Naive thymus-derived CD4-positive, alpha-beta T cell (primary cell): ENCODE measurements at regions not wholly inside any gene's neighbourhood (a gene's known extent, or its start where the extent isn't known, plus 50 kb on each side); places are given as distances from the start of the nearest gene placed in this dataset.

Experiments used
- ATAC-seq: fragments of 150-1000 bp; cut with Tn5 transposase; 2 replicates; pipeline ENCODE4 v1.10.0; 2021; ENCODE audit warnings: mild to moderate bottlenecking, moderate library complexity
- CTCF ChIA-PET: fragments of 350-600 bp; sonication (Branson Sonifier 250); formaldehyde crosslinking; loops from one replicate; lab custom pipeline; 2021; ENCODE audit warnings: antibody characterized with exemption; lab: Charles Lee
- POLR2A ChIA-PET: fragments of 350-600 bp; sonication (Branson Sonifier 250); formaldehyde crosslinking; loops from one replicate; lab custom pipeline; 2021; ENCODE audit warnings: antibody characterized with exemption, inconsistent platforms; lab: Charles Lee
- DNase-seq, 9 donors: peaks; one replicate each; pipeline versions ENCODE4 v3.0.0 to v3.0.0-alpha.2; 2020 to 2022; ENCODE audit warnings: mixed read lengths in 1 of 9
- H3K27ac ChIP-seq: one replicate; pipeline ENCODE4 v1.7.0; 2013; ENCODE audit warnings: mild to moderate bottlenecking, low read depth, low read length, moderate library complexity
- H3K27me3 ChIP-seq, 2 donors: one replicate each; pipeline ENCODE4 v1.7.0; 2013; ENCODE audit warnings: low read length in 2 of 2, mild to moderate bottlenecking in 2 of 2, moderate library complexity in 2 of 2; ENCODE audit not compliant: control insufficient read depth in 2 of 2, insufficient read depth in 2 of 2
- H3K36me3 ChIP-seq, 3 experiments: 1 replicate in 2 of 3; 2 replicates in 1 of 3; pipeline ENCODE4 v1.7.0; 2013; ENCODE audit warnings: low read length in 3 of 3, mild to moderate bottlenecking in 3 of 3, moderate library complexity in 1 of 3; ENCODE audit not compliant: insufficient read depth in 3 of 3, control insufficient read depth in 2 of 3
- H3K4me1 ChIP-seq, 2 donors: one replicate each; pipeline ENCODE4 v1.7.0; 2013; ENCODE audit warnings: low read length in 2 of 2, mild to moderate bottlenecking in 2 of 2, moderate library complexity in 1 of 2; ENCODE audit not compliant: control insufficient read depth in 2 of 2, insufficient read depth in 2 of 2
- H3K4me3 ChIP-seq: 2 replicates; pipeline ENCODE4 v1.7.0; 2013; ENCODE audit warnings: mild to moderate bottlenecking, low read length
- H3K9me3 ChIP-seq, 3 experiments: 1 replicate in 2 of 3; 2 replicates in 1 of 3; pipeline ENCODE4 v1.7.0; 2013; ENCODE audit warnings: low read length in 3 of 3; ENCODE audit not compliant: control insufficient read depth in 2 of 3
- H3K27ac Mint-ChIP-seq, 9 donors: one replicate each; pipeline ENCODE4 v1.8.0; 2020 to 2022; ENCODE audit warnings: mixed read lengths in 9 of 9, mild to moderate bottlenecking in 8 of 9, moderate library complexity in 5 of 9, inconsistent platforms in 2 of 9
- H3K27me3 Mint-ChIP-seq, 5 donors: one replicate each; pipeline ENCODE4 v1.8.0; 2021 to 2022; ENCODE audit warnings: mixed read lengths in 5 of 5, mild to moderate bottlenecking in 1 of 5
- H3K36me3 Mint-ChIP-seq, 5 donors: one replicate each; pipeline ENCODE4 v1.8.0; 2020 to 2022; ENCODE audit warnings: mixed read lengths in 5 of 5, mild to moderate bottlenecking in 3 of 5, inconsistent platforms in 1 of 5
- H3K4me1 Mint-ChIP-seq, 7 donors: one replicate each; pipeline ENCODE4 v1.8.0; 2020 to 2022; ENCODE audit warnings: mixed read lengths in 7 of 7, mild to moderate bottlenecking in 3 of 7, inconsistent platforms in 1 of 7
- H3K4me3 Mint-ChIP-seq, 10 donors: one replicate each; pipeline ENCODE4 v1.8.0; 2020 to 2022; ENCODE audit warnings: mild to moderate bottlenecking in 10 of 10, mixed read lengths in 10 of 10, moderate library complexity in 6 of 10, inconsistent platforms in 2 of 10
- H3K9me3 Mint-ChIP-seq, 11 donors: one replicate each; pipeline ENCODE4 v1.8.0; 2020 to 2022; ENCODE audit warnings: mixed read lengths in 11 of 11, mild to moderate bottlenecking in 4 of 11, inconsistent platforms in 1 of 11, moderate library complexity in 1 of 11
- intact Hi-C, 2 donors: fragments of 100-400 bp; cut with micrococcal nuclease; formaldehyde crosslinking; loops; one replicate each; pipeline ENCODE4 v1.15.1; 2023

DNA sequence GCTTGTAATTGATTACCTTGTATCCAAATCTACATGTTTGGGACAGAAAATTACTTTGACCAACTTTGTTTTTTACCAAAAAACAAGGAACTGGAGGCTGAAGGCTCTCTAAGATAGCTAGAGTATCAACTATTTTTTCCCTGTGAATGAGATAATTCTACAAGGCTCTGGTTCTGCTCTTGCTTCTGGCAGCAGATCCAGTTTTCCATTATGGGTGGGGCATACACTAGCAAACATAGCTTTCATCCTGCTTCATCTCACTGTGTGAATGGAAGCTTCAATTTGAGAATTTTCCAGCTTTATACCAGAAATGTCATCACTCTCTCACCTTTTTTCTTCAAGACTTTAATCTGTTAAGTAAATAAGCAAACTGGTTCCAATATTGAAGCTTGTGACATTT is 249.7 kb downstream of the RPRM start:
- ATAC-seq (no peak), DNase-seq (no peak)
- Mint-ChIP-seq H3K27me3 (no peaks in the 10 kb centered on the region), H3K27ac (no peak overlapping the region), H3K4me3 (no peak overlapping the region), H3K36me3 (no peaks in the 10 kb centered on the region), H3K9me3 (peaks cover 2 to 22% (median 6%) of the 10 kb centered on the region in 11 donors), H3K4me1 (no peaks in the 10 kb centered on the region)
- Histone ChIP-seq H3K36me3 (no peaks in the 10 kb centered on the region), H3K27ac (no peak overlapping the region), H3K27me3 (no peaks in the 10 kb centered on the region), H3K4me3 (no peak overlapping the region), H3K4me1 (no peaks in the 10 kb centered on the region), H3K9me3 (no peaks in the 10 kb centered on the region)
- ChIA-PET POLR2A (no interaction called here), CTCF (no interaction called here)
- intact Hi-C loops = no loop called here

- Histone ChIP-seq H3K4me3 (no peak overlapping the region), H3K36me3 (no peaks in the 10 kb centered on the region), H3K4me1 (no peaks in the 10 kb centered on the region), H3K27me3 (no peaks in the 10 kb centered on the region), H3K9me3 (no peaks in the 10 kb centered on the region), H3K27ac (no peak overlapping the region)
- Mint-ChIP-seq H3K36me3 (no peaks in the 10 kb centered on the region), H3K9me3 (peaks cover 2 to 23% (median 7%) of the 10 kb centered on the region in 11 donors), H3K27ac (no peak overlapping the region), H3K27me3 (no peaks in the 10 kb centered on the region), H3K4me3 (no peak overlapping the region), H3K4me1 (no peaks in the 10 kb centered on the region)
- ChIA-PET CTCF (no interaction called here), POLR2A (no interaction called here)
- ATAC-seq (no peak), DNase-seq (no peak)
- intact Hi-C loops = no loop called here
Measured at GRCh38 chr2:153227981-153228380, 250.6 kb downstream of the RPRM start.

DNA sequence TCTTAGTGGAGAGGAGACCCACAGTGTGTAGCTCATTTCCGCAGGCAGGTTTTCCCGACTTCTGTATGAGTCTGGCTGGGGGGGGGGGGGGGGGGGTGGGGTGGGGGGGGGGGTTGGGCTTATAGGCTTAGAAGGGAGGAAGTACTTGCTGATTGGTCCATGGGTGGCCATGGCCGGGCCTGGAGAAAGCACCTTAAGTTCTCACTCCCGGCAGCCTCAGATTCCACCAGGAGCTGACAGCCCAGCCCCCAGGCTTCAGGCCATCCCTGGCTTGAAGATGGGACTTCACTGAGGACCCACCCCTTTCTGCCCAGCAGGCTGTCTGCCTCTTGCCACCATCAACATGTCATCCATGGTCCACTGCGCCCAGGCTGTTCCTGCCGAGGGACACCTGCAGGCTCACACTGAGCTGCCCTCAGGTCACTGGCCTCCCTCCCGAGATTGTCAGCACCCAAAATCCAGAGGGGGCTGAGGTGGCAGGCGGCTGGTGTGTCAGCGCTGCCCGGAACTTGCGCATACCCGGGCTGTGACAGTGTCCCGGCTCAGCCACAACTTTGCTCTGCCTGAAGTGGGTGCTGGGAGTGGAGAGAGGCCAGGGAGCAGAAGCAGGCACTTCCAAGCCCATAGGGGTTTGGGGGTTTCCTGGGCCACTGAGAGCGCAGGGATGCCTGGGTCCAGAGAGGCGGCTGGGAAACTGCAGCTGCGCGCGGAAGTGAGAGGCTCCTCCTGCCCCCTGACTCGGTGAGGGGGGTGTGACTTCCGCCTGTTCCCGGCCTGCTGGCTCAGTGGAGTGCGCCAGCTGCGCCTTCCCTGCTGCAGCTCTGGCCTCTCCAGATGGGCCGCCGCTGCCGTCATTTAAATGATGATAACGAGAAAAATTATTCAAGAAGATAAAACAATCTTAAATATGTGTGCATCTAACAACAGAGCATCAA is 256.1 kb downstream of the RPRM start:
- ChIA-PET POLR2A (no interaction called here), CTCF (no interaction called here)
- H3K4me1 Mint-ChIP-seq = no peaks in the 10 kb centered on the region
- intact Hi-C loops = no loop called here
- Histone ChIP-seq H3K36me3 (no peaks in the 10 kb centered on the region), H3K27ac (no peak overlapping the region), H3K4me1 (no peaks in the 10 kb centered on the region), H3K27me3 (no peaks in the 10 kb centered on the region), H3K9me3 (no peaks in the 10 kb centered on the region), H3K4me3 (no peak overlapping the region)
- DNase-seq (no peak), ATAC-seq (no peak)
- H3K27me3 Mint-ChIP-seq = peaks cover 0 to 11% (median 0%) of the 10 kb centered on the region in 5 donors
- H3K36me3 Mint-ChIP-seq = no peaks in the 10 kb centered on the region
- peaks cover 2 to 23% (median 10%) of the 10 kb centered on the region in 11 donors for H3K9me3 Mint-ChIP-seq
- H3K4me3 Mint-ChIP-seq = no peak overlapping the region
- no peak overlapping the region for H3K27ac Mint-ChIP-seq

DNA sequence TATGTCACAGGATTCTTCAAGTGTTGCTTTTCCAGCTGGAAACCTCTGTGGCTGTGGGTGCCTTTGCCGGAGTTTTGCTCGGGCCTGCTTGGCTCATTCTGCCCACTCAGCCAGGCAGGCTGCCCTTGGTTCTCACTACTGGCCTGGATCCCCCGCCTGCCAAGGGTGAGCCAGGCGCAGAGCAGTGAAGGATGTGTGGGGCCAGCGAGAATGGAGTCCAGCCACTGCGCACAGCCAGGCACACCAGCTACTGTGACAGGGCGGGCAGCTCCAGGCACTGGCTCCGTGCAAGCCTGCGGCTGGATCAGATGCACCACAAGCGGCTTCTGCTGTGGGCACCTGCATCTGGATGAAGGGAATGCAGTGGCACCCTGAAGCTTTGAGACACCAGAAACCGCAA is 257.1 kb downstream of the RPRM start:
- no peaks in the 10 kb centered on the region for H3K4me1 ChIP-seq
- DNase-seq = no peak
- ChIA-PET POLR2A (no interaction called here), CTCF (no interaction called here)
- H3K36me3 ChIP-seq = no peaks in the 10 kb centered on the region
- no peaks in the 10 kb centered on the region for H3K4me1 Mint-ChIP-seq
- no peaks in the 10 kb centered on the region for H3K9me3 ChIP-seq
- no peak overlapping the region for H3K4me3 ChIP-seq
- H3K36me3 Mint-ChIP-seq = no peaks in the 10 kb centered on the region
- intact Hi-C loops = no loop called here
- no peaks in the 10 kb centered on the region for H3K27me3 ChIP-seq
- H3K27me3 Mint-ChIP-seq = peaks cover 0 to 11% (median 0%) of the 10 kb centered on the region in 5 donors
- no peak overlapping the region for H3K4me3 Mint-ChIP-seq
- no peak for ATAC-seq
- H3K27ac Mint-ChIP-seq = no peak overlapping the region
- no peak overlapping the region for H3K27ac ChIP-seq
- peaks cover 2 to 16% (median 6%) of the 10 kb centered on the region in 11 donors for H3K9me3 Mint-ChIP-seq

DNA sequence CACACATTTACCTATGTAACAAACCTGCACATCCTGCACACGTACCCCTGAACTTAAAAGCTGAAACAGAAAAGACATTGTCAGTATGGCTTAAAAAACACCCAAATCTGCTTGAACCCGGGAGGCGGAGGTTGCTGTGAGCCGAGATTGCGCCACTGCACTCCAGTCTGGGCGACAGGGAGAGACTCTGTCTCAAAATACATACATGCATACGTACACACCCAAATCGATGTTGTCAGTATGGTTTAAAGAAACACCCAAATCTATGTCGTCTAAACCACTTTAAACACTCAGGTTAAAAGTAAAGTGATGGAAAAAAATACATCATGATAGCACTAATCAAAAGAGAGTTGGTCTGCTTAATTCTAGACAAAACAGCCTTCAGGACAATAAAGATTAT is 257.5 kb downstream of the RPRM start:
- Histone ChIP-seq H3K4me1 (no peaks in the 10 kb centered on the region), H3K4me3 (no peak overlapping the region), H3K36me3 (no peaks in the 10 kb centered on the region), H3K9me3 (no peaks in the 10 kb centered on the region), H3K27ac (no peak overlapping the region), H3K27me3 (no peaks in the 10 kb centered on the region)
- no peak for DNase-seq
- CTCF ChIA-PET = no interaction called here
- Mint-ChIP-seq H3K4me3 (no peak overlapping the region), H3K9me3 (peaks cover 2 to 14% (median 6%) of the 10 kb centered on the region in 11 donors), H3K27ac (no peak overlapping the region), H3K4me1 (no peaks in the 10 kb centered on the region), H3K36me3 (no peaks in the 10 kb centered on the region), H3K27me3 (peaks cover 0 to 11% (median 0%) of the 10 kb centered on the region in 5 donors)
- POLR2A ChIA-PET = no interaction called here
- intact Hi-C loops = no loop called here
- no peak for ATAC-seq

DNA sequence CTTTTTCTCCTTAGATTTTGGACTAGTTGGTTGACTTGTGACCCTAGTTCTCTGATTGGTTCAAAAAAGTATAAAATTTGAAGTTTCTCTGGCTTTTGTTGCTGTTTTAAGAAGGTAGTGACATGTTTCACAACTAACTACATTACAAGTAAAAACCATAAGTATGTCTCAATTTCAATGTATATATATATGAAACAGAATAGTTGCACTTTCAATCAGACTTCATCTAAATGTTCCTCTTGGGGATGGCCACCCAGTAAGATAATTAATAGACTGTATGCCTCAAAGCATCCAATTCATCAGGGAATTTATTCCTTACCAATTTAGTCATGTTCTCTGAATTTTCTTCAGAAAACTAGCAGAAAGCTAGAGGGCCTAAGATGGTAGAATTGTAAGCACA is 259.7 kb downstream of the RPRM start:
- Histone ChIP-seq H3K9me3 (no peaks in the 10 kb centered on the region), H3K36me3 (no peaks in the 10 kb centered on the region), H3K4me3 (no peak overlapping the region), H3K4me1 (no peaks in the 10 kb centered on the region), H3K27me3 (no peaks in the 10 kb centered on the region), H3K27ac (no peak overlapping the region)
- Mint-ChIP-seq H3K4me1 (no peaks in the 10 kb centered on the region), H3K4me3 (no peak overlapping the region), H3K36me3 (no peaks in the 10 kb centered on the region), H3K9me3 (peaks cover 0 to 7% (median under 1%) of the 10 kb centered on the region in 11 donors), H3K27me3 (peaks cover 0 to 11% (median 0%) of the 10 kb centered on the region in 5 donors), H3K27ac (no peak overlapping the region)
- POLR2A ChIA-PET = no interaction called here
- intact Hi-C loops = no loop called here
- DNase-seq = no peak
- ATAC-seq = no peak
- CTCF ChIA-PET = no interaction called here

- Mint-ChIP-seq H3K9me3 (peaks cover 0 to 3% (median 0%) of the 10 kb centered on the region in 11 donors), H3K27ac (no peak overlapping the region), H3K4me3 (no peak overlapping the region), H3K27me3 (peaks cover 0 to 6% (median 0%) of the 10 kb centered on the region in 5 donors), H3K4me1 (no peaks in the 10 kb centered on the region), H3K36me3 (no peaks in the 10 kb centered on the region)
- Histone ChIP-seq H3K4me3 (no peak overlapping the region), H3K4me1 (no peaks in the 10 kb centered on the region), H3K9me3 (no peaks in the 10 kb centered on the region), H3K27ac (no peak overlapping the region), H3K27me3 (no peaks in the 10 kb centered on the region), H3K36me3 (no peaks in the 10 kb centered on the region)
- DNase-seq (no peak), ATAC-seq (no peak)
- ChIA-PET POLR2A (no interaction called here), CTCF (no interaction called here)
- intact Hi-C loops = no loop called here
Measured at GRCh38 chr2:153214337-153214736, 264.2 kb downstream of the RPRM start.
